Esophagus mucosa (tissue), 1 donor: ENCODE measurements at regions not wholly inside any gene's neighbourhood (a gene's known extent, or its start where the extent isn't known, plus 50 kb on each side); places are given as distances from the start of the nearest gene placed in this dataset.
A peak's percentile ranks its signal among the peaks of the same experiment; 100 is the strongest.
"Not testable (repeated sequence)": the region's sequence is repeated elsewhere in the genome, so short reads cannot be mapped to it uniquely, and the experiment has no call there.

Experiments
- ATAC-seq: fragments of 200-7000 bp; cut with Tn5 transposase; one replicate; pipeline ENCODE4 v1.9.1; 2020
- donor health status: DM: yes; HTN: yes; CAD: no.

DNA sequence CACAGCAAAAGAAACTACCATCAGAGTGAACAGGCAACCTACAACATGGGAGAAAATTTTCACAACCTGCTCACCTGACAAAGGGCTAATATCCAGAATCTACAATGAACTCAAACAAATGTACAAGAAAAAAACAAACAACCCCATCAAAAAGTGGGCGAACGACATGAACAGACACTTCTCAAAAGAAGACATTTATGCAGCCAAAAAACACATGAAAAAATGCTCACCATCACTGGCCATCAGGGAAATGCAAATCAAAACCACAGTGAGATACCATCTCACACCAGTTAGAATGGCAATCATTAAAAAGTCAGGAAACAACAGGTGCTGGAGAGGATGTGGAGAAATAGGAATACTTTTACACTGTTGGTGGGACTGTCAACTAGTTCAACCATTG lies 207.8 kb downstream of the USP6NL start:
- not testable (repeated sequence) for ATAC-seq

DNA sequence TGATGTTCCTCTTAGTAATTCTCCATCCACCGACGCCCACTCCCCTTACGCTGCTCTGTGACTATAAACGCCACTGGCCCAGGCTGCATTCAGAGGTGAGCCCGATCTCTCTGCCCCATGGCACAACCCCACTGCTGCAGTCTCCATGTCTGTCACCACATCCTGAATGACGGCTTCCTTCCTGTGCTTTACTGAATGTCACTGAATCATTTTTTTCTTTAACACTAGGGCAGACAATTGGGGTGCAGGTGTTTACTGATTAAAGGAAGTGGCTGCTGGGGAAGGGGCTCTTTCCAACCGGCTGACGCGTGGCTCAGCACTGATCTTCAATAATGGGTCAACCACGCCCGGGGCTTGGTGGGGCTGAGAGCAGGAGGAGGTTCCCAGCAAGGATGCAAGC lies 208.3 kb downstream of the USP6NL start:
- peak; percentile 51 for ATAC-seq

DNA sequence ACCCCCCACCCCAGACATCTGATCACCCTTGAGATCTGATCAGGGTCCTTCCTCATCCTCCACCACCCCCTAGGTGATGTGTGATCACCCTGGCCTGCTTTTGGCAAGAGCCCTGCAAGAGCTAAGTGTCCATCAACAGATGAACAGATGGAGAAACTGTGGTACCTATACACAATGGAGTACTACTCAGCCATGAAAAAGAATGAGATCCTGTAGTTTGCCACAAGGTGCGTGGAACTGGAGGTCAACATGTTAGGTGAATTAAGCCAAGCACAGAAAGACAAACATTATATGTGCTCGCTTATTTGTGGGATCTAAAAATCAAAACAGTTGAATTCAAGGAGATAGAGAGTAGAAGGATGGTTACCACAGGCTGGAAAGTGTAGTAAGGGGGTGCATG lies 209.1 kb downstream of the USP6NL start:
- ATAC-seq: no peak

DNA sequence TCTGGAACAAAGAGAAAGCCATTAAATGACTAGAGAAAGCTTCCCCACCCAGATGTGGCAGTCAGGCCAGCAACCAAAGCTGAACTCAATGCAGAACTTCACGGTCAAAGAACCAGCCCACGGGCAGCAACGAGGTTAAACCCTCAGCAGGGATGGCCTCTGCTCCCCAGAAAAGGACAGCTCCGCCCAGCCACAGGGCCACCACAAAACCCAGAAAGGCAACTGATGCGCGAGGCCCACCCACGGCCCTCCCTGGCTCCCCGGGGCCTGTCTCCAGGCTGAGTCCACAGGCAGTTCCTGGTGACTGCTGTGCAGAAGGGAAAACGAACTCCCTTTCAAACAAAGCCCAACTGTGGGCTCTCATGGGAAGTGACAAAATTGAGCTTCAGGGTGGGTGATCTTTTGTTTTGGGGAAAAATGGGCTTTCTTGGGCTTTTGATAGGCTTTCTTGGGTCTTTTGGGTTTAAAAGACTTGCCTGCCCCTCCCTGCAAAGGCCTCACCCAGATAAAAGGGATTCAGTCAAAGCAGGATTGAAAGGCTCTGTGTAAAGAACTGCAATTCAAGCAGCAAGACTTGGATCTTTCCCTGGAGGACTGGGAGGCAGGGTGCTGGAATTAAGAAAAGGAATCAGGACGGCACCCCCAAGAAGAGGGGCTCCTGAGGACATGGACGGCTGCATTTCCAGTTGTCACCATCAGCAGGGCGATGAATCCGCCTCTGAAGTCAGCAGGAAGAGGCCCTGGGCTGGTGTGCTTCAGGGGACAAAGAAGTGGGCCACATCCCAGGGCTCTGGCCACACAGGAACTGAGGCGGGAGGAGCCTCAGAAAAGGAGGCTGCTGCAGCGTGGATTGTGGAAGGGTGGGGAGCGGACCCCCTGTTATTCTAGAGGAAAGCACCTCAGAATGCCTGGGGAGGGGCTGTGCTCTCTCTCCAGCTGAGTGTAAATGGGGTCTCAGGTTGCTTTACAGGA lies 209.9 kb downstream of the USP6NL start:
- ATAC-seq: no peak

DNA sequence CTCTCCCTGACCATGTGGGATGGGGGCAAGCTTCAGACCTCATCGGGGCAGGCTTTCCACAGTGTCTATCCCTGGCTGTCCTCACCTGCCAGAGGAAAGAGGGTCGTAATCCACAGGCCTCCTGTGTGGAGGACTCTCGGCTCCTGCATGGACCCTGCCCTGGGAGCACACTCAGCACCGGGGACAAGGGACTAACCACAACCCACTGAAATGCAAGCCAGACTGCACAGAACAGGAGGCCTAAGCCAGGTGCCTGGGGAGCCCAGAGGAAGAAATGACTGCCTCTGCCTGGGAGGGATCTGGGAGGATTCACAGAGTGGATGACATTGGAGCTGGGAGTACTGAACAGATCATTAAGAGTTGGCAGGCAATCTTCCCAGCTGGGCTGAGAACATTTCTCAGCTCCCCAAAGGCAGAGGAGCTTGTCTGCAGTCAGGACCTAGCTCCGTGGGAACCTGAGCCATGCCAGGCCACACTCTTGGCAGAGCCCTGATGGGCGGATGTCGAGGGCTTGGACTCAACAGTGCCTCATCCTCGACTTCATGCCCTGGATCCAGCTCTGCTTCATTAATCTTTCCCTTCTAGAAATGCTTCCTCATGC lies 213.4 kb downstream of the USP6NL start:
- ATAC-seq: no peak

DNA sequence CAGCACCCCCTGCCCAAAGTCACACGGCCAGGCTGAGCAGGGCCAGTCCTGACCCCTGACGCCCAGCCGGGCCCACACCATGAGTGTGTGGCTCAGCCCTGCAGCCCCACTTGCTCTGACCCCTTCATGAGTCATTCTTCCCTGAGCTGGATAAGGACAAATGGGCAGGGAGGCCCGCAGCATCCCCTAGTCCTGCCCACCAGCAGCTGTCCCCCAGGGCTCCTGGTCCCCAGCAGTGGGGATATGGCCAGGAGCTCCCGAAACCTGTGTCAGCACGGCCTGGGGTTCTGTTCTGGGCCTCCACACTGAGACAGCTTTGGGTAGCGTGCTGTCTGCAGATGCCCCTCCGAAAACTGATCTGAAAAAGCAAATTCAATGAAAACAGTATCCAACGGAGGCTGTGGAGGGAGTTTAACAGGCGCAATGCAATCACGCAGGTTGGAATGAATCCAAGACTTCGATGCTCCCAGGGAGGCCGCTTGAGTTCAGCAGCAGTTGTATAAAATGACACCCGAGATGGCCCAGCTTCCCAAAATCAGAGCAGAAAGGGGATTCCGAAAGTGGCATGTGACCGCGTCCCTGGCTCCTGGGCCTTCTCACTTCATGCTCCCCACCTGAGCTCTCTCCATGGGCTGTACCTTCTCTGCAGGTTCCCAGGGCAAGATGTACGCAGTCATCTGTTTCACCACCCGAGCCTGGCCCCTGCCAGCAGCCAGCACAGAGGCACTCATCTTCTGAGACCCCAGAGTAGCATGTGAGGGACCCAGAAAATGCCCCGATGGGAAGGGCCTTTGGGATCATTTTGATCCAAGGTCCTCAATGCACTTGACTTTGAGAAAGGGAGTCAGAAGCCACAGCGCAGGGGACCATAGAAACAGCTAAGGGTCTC lies 214.1 kb downstream of the USP6NL start:
- peak; percentile 15 for ATAC-seq

DNA sequence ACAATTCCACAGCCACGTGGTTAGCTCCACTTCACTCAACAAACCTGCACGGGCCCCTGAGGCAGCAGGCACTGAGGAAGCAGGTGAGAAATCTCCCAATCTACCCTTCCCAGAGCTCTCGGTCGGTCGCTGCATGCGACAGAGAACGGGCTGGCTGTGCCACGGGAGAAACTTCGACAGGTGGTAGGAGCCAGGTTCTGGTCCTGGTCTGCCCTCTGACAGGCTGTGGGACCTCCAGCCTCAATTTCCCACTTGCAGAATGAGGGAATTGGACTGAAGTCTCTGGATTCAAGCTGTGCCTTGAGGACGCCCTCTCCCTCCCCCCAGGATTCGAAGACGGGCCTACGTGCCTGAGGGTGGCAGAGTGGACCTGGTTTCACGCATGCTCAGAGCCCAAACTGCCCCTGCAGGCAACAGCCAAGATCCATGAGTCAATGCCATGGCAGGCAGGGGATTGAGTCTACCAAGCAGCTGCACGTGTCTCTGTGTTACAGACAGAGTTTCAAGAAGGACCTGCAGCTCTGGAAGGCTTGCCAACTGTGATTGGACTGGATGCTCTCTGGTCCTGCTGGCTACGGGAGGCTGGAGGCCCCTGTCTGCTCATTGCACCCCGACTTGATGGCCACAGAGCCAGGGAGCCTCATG lies 215.0 kb downstream of the USP6NL start:
- no peak for ATAC-seq

DNA sequence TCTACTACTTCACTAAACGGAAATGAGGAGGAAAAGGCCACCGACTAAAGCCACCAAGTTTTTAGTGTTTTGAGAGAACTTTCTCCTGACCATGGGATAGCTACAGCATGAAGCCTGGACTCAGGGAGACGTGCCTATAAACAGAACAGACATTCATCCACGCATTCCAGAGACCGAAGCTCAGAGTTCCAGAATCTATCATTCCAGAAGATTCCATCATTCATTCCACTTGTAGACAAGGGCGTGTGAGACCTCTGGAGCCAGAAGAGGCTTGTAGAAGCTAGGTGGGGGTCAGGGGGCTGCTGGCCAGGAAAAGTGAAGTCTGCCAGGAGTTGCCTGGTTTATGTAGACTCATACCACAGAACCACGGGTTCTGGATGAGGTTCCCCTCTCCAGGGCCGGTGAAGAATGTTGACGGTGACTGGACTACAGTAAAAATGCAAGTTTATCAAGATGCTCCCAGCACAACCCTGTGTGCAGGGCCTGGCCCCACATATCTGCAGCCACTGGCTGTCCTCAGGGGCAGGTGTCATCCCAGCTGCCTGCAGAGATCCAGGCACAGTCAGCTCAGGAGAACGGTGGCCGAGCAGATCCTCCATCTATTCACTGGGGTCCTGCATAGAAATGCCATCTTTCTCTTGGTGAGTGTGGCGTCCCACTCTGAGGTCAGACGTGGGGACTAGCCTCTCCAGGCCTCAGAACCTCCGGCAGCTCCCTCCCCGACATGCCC lies 215.7 kb downstream of the USP6NL start:
- no peak for ATAC-seq

DNA sequence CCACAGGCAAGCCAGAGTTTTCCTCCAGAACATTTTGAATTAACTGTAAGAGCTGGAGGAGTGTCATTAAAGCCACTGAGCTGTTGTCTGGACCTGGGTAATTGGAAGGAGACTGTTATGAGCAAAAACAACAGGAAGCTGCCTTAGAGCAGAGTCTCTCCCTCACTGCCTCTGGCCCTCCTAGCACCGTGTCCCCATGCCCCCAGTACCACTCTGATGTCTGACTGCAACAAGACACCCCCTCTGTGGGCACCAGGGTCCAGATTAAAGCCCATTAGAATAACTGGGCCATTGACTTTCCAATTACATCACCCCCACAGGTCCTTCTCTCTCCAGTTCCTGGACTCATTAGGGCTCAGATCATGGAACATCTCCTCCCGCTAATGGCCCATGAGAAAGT lies 216.3 kb downstream of the USP6NL start:
- ATAC-seq: no peak

DNA sequence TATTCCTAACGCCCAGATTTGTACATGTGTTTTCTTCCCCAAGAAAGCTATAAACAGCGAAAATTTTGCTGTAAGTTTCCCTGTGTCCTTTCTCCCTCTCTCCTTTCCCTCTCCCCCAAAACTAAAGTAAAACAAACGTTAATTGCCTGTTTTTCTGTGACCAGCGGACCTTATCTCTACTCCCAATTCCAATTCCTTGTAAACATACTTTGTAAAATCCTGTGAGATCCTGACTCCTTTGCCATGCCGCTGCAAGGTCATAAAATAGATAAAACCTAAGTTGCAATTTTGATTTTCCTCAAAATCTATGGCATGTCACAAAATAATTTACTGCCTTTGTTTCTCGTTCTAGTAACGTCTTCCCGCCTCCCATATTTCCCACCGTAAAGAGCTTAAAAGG lies 217.6 kb downstream of the USP6NL start:
- ATAC-seq: no peak

DNA sequence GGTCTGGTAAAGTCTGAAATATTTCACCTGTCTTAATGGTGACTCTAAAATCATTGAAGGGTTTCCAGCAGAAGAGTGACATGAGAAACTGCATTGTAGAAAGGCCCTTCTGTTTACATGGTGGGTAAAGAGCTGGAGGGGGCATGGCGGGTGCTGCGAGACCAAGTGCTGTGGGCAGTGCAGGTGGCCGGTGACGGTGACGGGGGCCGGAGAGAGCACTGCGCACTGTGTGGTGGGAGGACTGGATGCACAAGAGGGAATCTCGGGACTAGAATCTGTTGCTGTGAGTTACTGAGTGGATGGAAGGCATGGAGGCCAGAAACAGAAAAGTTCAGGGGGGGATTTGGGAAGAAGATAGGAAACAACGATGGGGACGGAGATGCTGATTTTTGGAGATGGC lies 218.7 kb downstream of the USP6NL start:
- no peak for ATAC-seq

DNA sequence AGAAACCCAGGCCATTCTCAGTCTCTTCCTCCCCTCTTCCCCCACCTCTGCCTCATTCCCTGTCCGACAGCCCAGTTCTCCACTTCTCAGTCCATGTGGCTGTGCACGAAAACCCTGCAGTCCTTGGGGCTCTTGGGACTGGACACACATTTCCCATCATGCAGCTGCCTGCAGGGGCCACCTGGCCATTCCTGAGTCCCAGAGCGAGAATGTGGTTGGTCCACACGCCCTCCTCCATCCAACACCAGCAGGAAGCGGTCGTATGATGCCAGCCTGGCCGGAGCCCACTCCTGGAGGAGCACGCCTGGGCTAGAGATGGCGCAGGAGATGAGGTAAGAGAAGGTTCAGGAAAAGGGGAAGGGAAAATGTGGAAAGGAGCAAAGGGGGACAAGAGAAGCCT lies 222.5 kb downstream of the USP6NL start:
- no peak for ATAC-seq

DNA sequence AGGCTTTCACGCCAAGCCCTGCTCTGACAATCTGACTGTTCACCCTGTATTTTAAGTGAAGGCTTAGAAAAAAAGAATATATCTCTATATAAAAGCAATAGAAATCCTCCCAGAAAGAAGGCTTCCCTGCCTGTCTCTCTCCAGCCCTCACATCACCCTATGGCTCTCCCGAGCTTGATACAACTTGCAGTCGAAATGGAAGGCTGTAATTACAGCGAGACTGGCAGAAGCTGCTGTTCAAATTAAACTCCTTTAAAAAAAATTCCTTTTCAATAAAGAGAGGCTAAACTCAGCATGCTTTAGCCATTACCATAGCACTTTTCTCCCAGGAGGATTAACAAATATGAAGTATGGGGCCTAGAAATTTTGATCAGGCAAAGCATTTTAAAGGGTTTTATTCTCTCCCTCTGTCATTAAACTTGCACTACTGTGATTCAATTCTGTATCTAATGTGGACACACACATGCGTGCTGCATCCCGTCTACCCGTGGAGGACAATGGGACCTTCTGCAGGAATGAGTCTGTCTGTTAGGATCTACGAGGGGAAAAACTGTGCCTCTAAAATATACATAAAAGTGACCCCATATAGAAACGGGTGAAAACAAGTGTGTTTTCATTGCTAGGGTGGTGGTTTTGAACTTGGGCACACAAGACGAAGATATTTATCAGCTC lies 223.8 kb downstream of the USP6NL start:
- no peak for ATAC-seq

DNA sequence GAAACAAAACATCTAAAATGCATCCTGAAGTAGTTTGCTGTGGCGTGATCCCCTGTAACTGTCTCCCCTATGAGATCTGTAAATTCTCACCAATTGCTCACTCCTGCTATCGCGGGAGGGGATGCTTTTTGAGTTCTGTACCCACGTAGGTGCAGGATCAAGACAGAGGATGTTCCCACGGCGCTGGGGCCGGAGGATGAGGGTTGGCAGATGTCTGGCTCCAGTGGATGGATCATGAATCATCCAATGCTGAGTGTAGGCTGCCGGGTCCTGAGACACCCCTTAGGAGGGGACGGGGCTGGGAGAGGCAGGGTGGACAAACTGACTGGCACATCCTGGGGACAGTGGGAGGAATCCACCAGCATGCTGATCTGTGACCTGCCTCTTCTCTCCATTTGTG lies 224.4 kb downstream of the USP6NL start:
- no peak for ATAC-seq
